HFFc6 (cell line): ENCODE measurements at regions not wholly inside any gene's neighbourhood (a gene's known extent, or its start where the extent isn't known, plus 50 kb on each side); places are given as distances from the start of the nearest gene placed in this dataset.

Experiments used
- DNase-seq: peaks from one replicate; pipeline ENCODE4 v3.0.0-alpha.2; 2018
- H3K27ac Mint-ChIP-seq: 2 replicates; pipeline ENCODE4 v1.8.0; 2020; ENCODE audit warnings: mild to moderate bottlenecking, mixed read lengths
- H3K27me3 Mint-ChIP-seq: 2 replicates; pipeline ENCODE4 v1.8.0; 2021; ENCODE audit warnings: mild to moderate bottlenecking, moderate library complexity, mixed read lengths; ENCODE audit not compliant: insufficient read depth
- H3K36me3 Mint-ChIP-seq: 2 replicates; pipeline ENCODE4 v1.8.0; 2021; ENCODE audit warnings: low read depth, mixed read lengths
- H3K4me1 Mint-ChIP-seq: 2 replicates; pipeline ENCODE4 v1.8.0; 2020; ENCODE audit warnings: low read depth, mixed read lengths
- H3K4me3 Mint-ChIP-seq: 2 replicates; pipeline ENCODE4 v1.8.0; 2020; ENCODE audit warnings: mild to moderate bottlenecking, moderate library complexity, mixed read lengths
- H3K9me3 Mint-ChIP-seq: 2 replicates; pipeline ENCODE4 v1.8.0; 2020; ENCODE audit warnings: mild to moderate bottlenecking, mixed read lengths
- CTCF ChIP-seq: fragments of 200-600 bp; sonication (generic); IDR thresholded peaks from 2 replicates; pipeline ENCODE4 v1.5.0; 2021; ENCODE audit warnings: antibody characterized with exemption, mild to moderate bottlenecking

- no peak for TF ChIP-seq CTCF
- Mint-ChIP-seq H3K27ac (no peak overlapping the region), H3K4me1 (no peaks in the 10 kb centered on the region), H3K27me3 (no peaks in the 10 kb centered on the region), H3K9me3 (peaks cover 7% of the 10 kb centered on the region; the same call in 1 of the 2 replicates), H3K4me3 (no peak overlapping the region), H3K36me3 (no peaks in the 10 kb centered on the region)
- no peak for DNase-seq
These were observed 2012.4 kb upstream of the IGFBP7 start for GRCh38 chr4:59122626-59123025.

GRCh38 chr4:59126159-59126558, 2016.0 kb upstream of the IGFBP7 start:
- H3K27ac Mint-ChIP-seq, result no peak overlapping the region
- H3K4me1 Mint-ChIP-seq, result no peaks in the 10 kb centered on the region
- H3K4me3 Mint-ChIP-seq, result no peak overlapping the region
- TF ChIP-seq CTCF, result no peak
- H3K27me3 Mint-ChIP-seq, result no peaks in the 10 kb centered on the region
- peaks cover 7% of the 10 kb centered on the region for H3K9me3 Mint-ChIP-seq
- H3K36me3 Mint-ChIP-seq, result no peaks in the 10 kb centered on the region
- no peak for DNase-seq

DNA sequence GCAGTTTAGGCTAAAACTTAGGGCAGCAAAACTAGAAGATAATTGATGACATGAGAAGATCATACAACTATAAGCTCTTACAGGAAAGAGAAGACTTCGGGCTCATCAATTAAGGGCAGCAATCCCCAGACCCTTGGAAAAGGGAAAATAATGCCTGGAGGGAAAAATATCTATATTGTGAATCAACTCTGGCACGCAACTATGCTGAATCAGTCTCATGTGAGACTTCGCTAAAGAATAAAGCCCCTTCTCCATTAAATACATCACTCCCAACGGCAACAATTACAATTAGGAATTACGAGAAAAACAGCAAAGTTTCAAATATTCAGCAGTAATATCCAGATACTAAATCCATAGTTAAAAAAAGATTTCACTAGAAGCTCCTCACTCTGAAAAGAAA, 2016.8 kb upstream of the IGFBP7 start:
- peaks cover 7% of the 10 kb centered on the region for H3K9me3 Mint-ChIP-seq
- H3K27ac Mint-ChIP-seq, result no peak overlapping the region
- no peak overlapping the region for H3K4me3 Mint-ChIP-seq
- DNase-seq, result no peak
- H3K4me1 Mint-ChIP-seq, result no peaks in the 10 kb centered on the region
- no peaks in the 10 kb centered on the region for H3K36me3 Mint-ChIP-seq
- TF ChIP-seq CTCF, result no peak
- H3K27me3 Mint-ChIP-seq, result no peaks in the 10 kb centered on the region

DNA sequence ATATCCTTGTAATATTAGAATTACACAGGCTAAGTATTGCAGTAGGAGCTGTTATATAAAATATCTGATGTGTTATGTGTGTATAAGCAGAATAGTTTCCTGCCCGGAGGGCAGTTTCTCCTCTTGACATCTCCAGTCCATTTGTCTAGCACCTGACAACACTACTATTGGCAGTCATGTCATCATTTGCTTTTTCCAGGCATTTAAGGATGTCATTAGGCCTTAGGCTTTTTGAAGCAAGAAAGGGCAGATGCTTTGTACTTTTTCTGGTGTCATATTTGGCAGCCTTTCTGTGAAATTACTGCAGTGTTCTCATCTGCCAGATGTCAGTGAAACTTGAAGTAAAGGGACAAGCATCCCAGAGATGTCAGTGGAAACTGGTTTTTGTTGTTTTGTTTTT, 2017.6 kb upstream of the IGFBP7 start:
- Mint-ChIP-seq H3K27ac (no peak overlapping the region), H3K4me3 (no peak overlapping the region)

GRCh38 chr4:59135248-59135985, 2025.2 kb upstream of the IGFBP7 start:
- DNase-seq, result no peak
- H3K4me1 Mint-ChIP-seq, result no peaks in the 10 kb centered on the region
- no peaks in the 10 kb centered on the region for H3K27me3 Mint-ChIP-seq
- H3K27ac Mint-ChIP-seq, result no peak overlapping the region
- peaks cover 15% of the 10 kb centered on the region for H3K9me3 Mint-ChIP-seq
- H3K4me3 Mint-ChIP-seq, result no peak overlapping the region
- no peak for TF ChIP-seq CTCF
- no peaks in the 10 kb centered on the region for H3K36me3 Mint-ChIP-seq

More for the DNA sequence above, 2017.6 kb upstream of the IGFBP7 start:
- Mint-ChIP-seq H3K4me1 (no peaks in the 10 kb centered on the region), H3K36me3 (no peaks in the 10 kb centered on the region), H3K27me3 (no peaks in the 10 kb centered on the region), H3K9me3 (peaks cover 7% of the 10 kb centered on the region)
- TF ChIP-seq CTCF, result no peak
- no peak for DNase-seq
